OCI-LY7 (cell line): ENCODE measurements at regions not wholly inside any gene's neighbourhood (a gene's known extent, or its start where the extent isn't known, plus 50 kb on each side); places are given as distances from the start of the nearest gene placed in this dataset.

ENCODE experiments used
- BruUV-seq: library from RNA; stranded (reverse); fragments of 400-500 nt; replicated peaks from 2 replicates; lab custom pipeline; 2021; lab: Mats Ljungman, UMichigan
- CTCF ChIA-PET: fragments of 300-600 bp; sonication (Branson Sonifier 250); formaldehyde crosslinking; loops from one replicate; lab custom pipeline; 2022; ENCODE audit warnings: antibody characterized with exemption; ENCODE audit not compliant: unreplicated experiment; lab: Charles Lee
- POLR2A ChIA-PET: fragments of 300-600 bp; sonication (Branson Sonifier 250); formaldehyde crosslinking; loops from one replicate; lab custom pipeline; 2022; ENCODE audit warnings: antibody characterized with exemption; lab: Charles Lee
- DNase-seq: peaks from one replicate; pipeline ENCODE4 v3.0.0-alpha.2; 2015; ENCODE audit warnings: low spot score
- H2AFZ ChIP-seq: fragments of 200-600 bp; sonication (generic), shearing (Covaris generic); 2 replicates; pipeline ENCODE4 v1.6.1; 2014; ENCODE audit warnings: mild to moderate bottlenecking, antibody characterized with exemption, low read length, moderate library complexity
- H3K27ac ChIP-seq: fragments of 200-600 bp; sonication (generic); 2 replicates; pipeline ENCODE4 v1.5.1; 2014; ENCODE audit warnings: mixed run types, low read depth, mild to moderate bottlenecking, moderate library complexity, low read length, inconsistent platforms; ENCODE audit not compliant: poor library complexity, severe bottlenecking
- H3K36me3 ChIP-seq: fragments of 200-600 bp; sonication (generic); 2 replicates; pipeline ENCODE4 v1.6.1; 2014; ENCODE audit warnings: mild to moderate bottlenecking, antibody characterized with exemption, low read length, moderate library complexity, mixed read lengths; ENCODE audit not compliant: insufficient read depth
- H3K4me1 ChIP-seq: fragments of 200-600 bp; sonication (generic); 2 replicates; pipeline ENCODE4 v1.5.1; 2014; ENCODE audit warnings: mild to moderate bottlenecking, low read length; ENCODE audit not compliant: insufficient read depth, poor library complexity, severe bottlenecking
- H3K4me2 ChIP-seq: fragments of 200-600 bp; sonication (generic); 2 replicates; pipeline ENCODE4 v1.6.1; 2014; ENCODE audit warnings: mild to moderate bottlenecking, low read length
- H3K4me3 ChIP-seq: fragments of 200-600 bp; sonication (generic); 2 replicates; pipeline ENCODE4 v1.5.1; 2014; ENCODE audit warnings: mild to moderate bottlenecking, low read depth, low read length; ENCODE audit not compliant: poor library complexity, severe bottlenecking
- H3K79me2 ChIP-seq: fragments of 200-600 bp; sonication (generic); 2 replicates; pipeline ENCODE4 v1.6.1; 2016; ENCODE audit warnings: low read depth, mild to moderate bottlenecking, low read length, moderate library complexity, mixed read lengths; ENCODE audit not compliant: insufficient read depth
- H3K9me2 ChIP-seq: fragments of 200-600 bp; sonication (generic); 2 replicates; pipeline ENCODE4 v1.6.1; 2016; ENCODE audit warnings: mild to moderate bottlenecking, low read length, mixed read lengths; ENCODE audit not compliant: insufficient read depth
- H3K9me3 ChIP-seq: fragments of 200-600 bp; sonication (generic); 2 replicates; pipeline ENCODE4 v1.6.1; 2014; ENCODE audit warnings: mild to moderate bottlenecking, mixed run types, low read length, mixed read lengths
- H4K20me1 ChIP-seq: fragments of 200-600 bp; sonication (generic); 2 replicates; pipeline ENCODE4 v1.6.1; 2014; ENCODE audit warnings: mild to moderate bottlenecking, antibody characterized with exemption, low read length, moderate library complexity, mixed read lengths; ENCODE audit not compliant: insufficient read depth
- EZH2phosphoT487 ChIP-seq: fragments of 200-600 bp; sonication (generic); IDR thresholded peaks from 2 replicates; pipeline ENCODE4 v1.6.1; 2018; ENCODE audit warnings: low read depth, borderline replicate concordance, mild to moderate bottlenecking, mixed run types, antibody characterized with exemption, low read length, moderate library complexity, mixed read lengths
- intact Hi-C: fragments of 100-400 bp; cut with micrococcal nuclease; formaldehyde crosslinking; loops from one replicate; pipeline ENCODE4 v1.10.0; 2022; ENCODE audit not compliant: unreplicated experiment
- TF ChIP-seq, protein P1 (sequence below): fragments of 200-600 bp; sonication (generic); conservative IDR thresholded peaks from 2 replicates; pipeline ENCODE4 v1.5.1; 2014; ENCODE audit warnings: mild to moderate bottlenecking, antibody characterized with exemption, low read length, moderate library complexity, mixed read lengths

DNA sequence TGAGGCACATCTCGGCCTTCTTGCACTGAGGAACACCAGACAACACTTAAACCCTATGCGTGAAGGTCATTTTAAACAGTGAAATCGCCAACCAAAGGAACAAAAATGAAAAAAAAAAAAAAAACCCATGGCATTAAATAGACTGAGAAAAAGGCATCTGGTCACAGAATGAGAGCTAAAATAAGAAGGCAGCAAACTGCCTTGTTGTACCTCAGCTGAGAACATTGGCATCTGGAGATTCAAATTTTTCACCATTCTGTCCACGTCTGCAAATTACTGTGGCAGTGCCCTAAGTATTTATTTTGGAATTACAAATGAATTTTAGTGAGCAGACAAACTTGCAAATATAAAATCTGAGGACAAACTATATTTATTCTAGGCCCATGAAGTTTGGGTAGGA, 82.6 kb upstream of the POU1F1 start:
- intact Hi-C loops, result no loop called here
- no peak overlapping the region for H3K4me3 ChIP-seq
- 0 out of 2 replicates have a peak, but pooled peaks cover 7% of the 10 kb centered on the region for H3K9me3 ChIP-seq
- H3K36me3 ChIP-seq, result no peaks in the 10 kb centered on the region
- ChIA-PET CTCF (no interaction called here), POLR2A (interaction anchor here (0.7 kb wide), 1 partner anchor 11 kb away, joined by 3 read pairs; no protein-coding TSS in a partner anchor)
- H3K9me2 ChIP-seq, result no peaks in the 10 kb centered on the region
- no TSS peak for BruUV-seq
- TF ChIP-seq EZH2phosphoT487, result no peak
- TF ChIP-seq, protein P1, sequence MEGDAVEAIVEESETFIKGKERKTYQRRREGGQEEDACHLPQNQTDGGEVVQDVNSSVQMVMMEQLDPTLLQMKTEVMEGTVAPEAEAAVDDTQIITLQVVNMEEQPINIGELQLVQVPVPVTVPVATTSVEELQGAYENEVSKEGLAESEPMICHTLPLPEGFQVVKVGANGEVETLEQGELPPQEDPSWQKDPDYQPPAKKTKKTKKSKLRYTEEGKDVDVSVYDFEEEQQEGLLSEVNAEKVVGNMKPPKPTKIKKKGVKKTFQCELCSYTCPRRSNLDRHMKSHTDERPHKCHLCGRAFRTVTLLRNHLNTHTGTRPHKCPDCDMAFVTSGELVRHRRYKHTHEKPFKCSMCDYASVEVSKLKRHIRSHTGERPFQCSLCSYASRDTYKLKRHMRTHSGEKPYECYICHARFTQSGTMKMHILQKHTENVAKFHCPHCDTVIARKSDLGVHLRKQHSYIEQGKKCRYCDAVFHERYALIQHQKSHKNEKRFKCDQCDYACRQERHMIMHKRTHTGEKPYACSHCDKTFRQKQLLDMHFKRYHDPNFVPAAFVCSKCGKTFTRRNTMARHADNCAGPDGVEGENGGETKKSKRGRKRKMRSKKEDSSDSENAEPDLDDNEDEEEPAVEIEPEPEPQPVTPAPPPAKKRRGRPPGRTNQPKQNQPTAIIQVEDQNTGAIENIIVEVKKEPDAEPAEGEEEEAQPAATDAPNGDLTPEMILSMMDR, result no peak
- no peak overlapping the region for H3K27ac ChIP-seq
- no peaks in the 10 kb centered on the region for H3K79me2 ChIP-seq
- H3K4me1 ChIP-seq, result peaks cover 12% of the 10 kb centered on the region
- H4K20me1 ChIP-seq, result no peaks in the 10 kb centered on the region
- no peak overlapping the region for H2AFZ ChIP-seq
- DNase-seq, result no peak
- H3K4me2 ChIP-seq, result no peak overlapping the region

DNA sequence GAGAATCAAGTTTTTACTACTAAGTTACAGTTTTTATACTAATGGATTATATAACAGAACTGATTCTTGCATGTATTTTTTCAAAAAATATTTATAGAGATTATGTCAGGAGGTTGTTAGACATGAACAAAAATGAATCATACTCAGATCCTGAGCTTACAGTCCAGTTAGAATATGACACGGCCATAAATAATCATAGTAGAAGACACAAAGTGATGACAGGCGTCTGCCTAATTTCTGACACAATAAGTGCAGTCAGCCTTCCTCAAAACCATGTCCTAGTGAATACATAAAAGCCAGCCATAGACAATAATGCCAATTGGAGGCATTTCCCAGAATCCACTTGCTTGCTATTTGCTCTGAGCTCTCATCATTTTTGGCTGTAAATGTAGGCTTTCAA, 81.7 kb upstream of the POU1F1 start:
- Histone ChIP-seq H3K27ac (no peak overlapping the region), H3K4me2 (no peak overlapping the region), H3K36me3 (no peaks in the 10 kb centered on the region), H3K4me1 (peaks cover 12% of the 10 kb centered on the region), H2AFZ (no peak overlapping the region), H3K4me3 (no peak overlapping the region), H3K9me3 (0 out of 2 replicates have a peak, but pooled peaks cover 7% of the 10 kb centered on the region), H3K9me2 (no peaks in the 10 kb centered on the region), H3K79me2 (no peaks in the 10 kb centered on the region), H4K20me1 (no peaks in the 10 kb centered on the region)
- intact Hi-C loops, result no loop called here
- no TSS peak for BruUV-seq
- ChIA-PET POLR2A (interaction anchor here (0.5 kb wide), 1 partner anchor 85 kb away, joined by 4 read pairs; no protein-coding TSS in a partner anchor), CTCF (no interaction called here)
- no peak for DNase-seq
- TF ChIP-seq, protein P1, result no peak
- TF ChIP-seq EZH2phosphoT487, result no peak

DNA sequence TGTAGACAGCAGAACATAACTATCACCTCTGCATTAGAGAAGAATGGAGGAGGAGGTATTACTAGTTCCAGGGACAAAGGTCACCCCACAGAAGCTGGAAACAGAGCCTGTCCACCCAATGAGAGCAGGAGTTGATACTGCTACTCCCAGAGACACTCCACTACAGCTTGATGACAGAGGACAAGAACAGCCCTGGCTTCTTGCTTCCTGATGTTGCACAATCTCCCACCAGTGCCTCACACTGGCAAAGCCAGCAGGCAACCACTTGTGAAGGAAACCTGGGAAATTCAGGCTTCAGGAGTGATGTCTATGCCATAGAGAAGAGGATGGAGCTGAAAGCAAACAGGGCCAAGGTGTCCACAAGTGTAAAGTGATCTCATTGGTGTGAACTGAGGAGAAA, 78.0 kb upstream of the POU1F1 start:
- no peak overlapping the region for H3K4me2 ChIP-seq
- H3K79me2 ChIP-seq, result no peaks in the 10 kb centered on the region
- H3K4me1 ChIP-seq, result no peaks in the 10 kb centered on the region
- 0 out of 2 replicates have a peak, but pooled peaks cover 7% of the 10 kb centered on the region for H3K9me3 ChIP-seq
- ChIA-PET POLR2A (interaction anchor here (1.0 kb wide), 1 partner anchor 29 kb away, joined by 3 read pairs; no protein-coding TSS in a partner anchor), CTCF (no interaction called here)
- no TSS peak for BruUV-seq
- H3K27ac ChIP-seq, result no peak overlapping the region
- no peak overlapping the region for H2AFZ ChIP-seq
- H3K9me2 ChIP-seq, result no peaks in the 10 kb centered on the region
- H3K4me3 ChIP-seq, result no peak overlapping the region
- no peaks in the 10 kb centered on the region for H3K36me3 ChIP-seq
- intact Hi-C loops, result loop anchor here (5.0 kb wide), 1 partner anchor 148 kb away; no protein-coding TSS in a partner anchor
- DNase-seq, result no peak
- no peaks in the 10 kb centered on the region for H4K20me1 ChIP-seq
- TF ChIP-seq, protein P1, result no peak
- TF ChIP-seq EZH2phosphoT487, result no peak
